GM21390 (cell line): ENCODE measurements at regions not wholly inside any gene's neighbourhood (a gene's known extent, or its start where the extent isn't known, plus 50 kb on each side); places are given as distances from the start of the nearest gene placed in this dataset.

Experiments
- ATAC-seq: cut with Tn5 transposase; IDR thresholded peaks from one replicate; pipeline ENCODE4 v1.9.1; 2021; ENCODE audit not compliant: unreplicated experiment

DNA sequence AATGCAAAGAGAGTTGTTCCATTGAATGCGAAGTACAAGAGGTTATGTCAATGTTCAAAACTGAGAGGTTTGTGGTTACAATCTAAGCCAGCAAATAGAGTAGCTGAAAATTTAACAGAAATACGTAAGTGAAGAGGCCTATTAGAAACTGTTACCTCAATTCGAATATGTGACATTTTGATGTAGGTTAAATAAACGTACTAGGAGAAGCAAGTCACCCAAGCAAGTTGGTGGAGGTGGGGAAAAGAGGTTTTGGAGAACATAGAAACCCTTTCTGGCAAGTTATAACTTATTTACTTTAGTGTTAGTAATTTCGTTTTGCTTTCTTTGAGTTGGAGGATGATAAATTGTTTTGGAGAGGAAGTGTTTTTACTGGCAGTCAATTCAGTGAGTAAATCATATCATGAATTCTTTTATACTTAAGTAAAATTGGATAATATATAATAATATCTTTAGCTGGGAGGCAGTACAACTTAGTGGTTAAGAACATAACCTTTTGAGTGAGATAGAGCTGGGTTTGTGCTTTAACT is 91.2 kb upstream of the NAALADL2 start:
- no peak for ATAC-seq

DNA sequence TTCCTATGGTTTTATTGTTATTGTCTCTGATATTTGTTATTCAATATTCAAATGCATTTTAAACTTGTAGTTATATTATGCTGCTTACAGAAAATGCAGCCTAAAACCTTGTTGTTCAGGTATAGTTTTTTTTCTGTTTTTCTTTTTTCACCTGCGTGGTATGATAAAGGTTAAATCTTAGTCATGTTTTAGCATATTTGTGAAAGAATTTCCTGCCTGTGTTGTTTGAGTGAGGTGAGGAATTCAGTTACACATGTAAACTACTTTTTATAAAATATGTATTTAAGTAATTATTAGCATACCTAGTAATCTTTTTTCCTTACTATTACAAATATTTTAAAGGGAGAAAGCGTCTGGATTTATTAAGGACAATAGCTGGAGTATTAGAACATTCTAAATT is 90.0 kb upstream of the NAALADL2 start:
- no peak for ATAC-seq

DNA sequence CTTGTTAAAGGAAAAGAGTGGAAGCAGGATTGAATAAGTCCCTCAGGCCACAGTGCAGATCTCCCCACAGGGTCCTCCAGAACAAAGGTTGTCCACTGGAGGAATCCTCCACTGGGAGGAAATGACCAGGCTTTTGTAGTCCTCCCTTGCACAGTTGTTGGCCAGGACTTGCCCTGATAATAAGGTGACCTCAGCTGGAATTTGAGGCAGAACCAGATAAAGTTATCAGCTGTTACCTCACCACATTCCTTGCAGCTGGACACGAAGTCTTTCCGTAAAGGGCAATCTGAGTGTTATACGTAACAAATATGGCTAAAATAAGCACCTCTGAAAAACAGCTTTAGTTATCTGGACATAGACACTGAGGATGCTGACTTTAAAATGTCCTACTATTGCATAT is 83.5 kb upstream of the NAALADL2 start:
- ATAC-seq = no peak

DNA sequence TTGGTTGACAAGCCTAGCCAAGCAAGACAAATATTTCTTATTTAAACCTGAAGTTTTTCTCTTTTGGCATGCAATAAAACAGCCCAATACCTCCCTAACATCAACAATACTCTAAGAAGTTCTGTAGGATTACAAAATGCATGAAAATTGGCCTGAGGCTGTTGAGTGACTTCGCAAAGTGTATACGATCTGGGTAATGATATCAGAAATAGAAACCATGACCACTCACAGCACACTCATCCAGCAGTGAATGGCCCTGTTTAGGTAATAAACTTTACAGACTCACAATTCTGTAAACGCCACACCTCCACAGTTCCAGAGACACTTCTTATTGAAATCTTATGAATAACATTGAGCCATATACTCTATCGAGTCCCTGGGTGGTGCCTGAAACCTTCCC is 83.0 kb upstream of the NAALADL2 start:
- ATAC-seq = no peak

DNA sequence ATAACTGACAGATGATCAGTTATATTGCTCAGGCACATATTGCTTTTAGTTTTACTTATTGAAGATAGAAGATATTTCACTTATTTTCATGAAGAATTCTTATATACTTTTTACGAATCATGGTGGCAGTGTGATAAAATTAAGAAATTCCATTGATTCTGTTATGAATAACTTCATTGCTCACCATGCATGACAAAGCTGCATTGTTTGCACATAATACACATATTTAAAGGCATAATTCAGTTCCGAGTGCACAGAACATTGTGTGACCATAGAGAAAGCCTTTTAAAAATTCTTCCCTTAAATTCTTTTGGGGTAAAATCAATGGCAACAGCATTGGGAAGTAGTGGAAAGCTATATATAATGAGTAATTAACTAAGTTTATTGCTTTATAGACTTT is 82.5 kb upstream of the NAALADL2 start:
- no peak for ATAC-seq

DNA sequence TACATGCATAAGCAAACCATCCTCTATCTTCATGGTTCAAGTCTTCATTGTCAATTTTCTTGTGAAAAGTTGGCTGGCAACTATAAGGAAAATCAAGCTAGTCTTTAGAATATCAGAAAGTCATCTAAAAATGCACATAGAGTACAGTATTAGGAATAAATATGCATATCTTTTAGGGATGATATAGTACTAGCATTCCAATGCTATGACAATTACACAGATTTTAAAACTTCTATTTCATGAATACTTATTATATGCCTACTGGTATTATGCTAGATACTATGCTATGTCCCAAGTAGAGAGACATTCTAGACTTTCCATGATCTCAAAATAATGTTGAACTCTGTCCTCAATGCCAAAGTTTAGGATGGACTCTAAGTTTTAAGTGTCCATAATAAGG is 81.3 kb upstream of the NAALADL2 start:
- ATAC-seq = no peak

DNA sequence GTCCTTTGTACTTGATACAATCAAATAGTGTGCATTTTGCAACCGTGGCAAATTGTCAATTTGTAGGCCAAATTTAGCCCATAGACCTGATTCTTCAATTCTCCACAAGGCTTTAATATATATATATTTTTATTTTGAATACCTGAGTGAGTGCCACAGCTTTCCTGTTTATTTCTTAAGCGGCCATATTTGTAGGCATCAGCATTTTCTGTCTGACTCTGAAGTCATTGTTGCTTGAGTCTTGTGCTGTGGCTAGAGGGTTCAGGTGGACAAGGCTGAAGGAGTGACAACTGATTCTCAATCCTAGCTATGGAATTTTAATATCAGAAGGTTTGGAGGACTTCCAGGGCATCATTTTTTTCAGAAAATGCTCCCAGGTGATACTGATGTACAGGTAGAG is 75.6 kb upstream of the NAALADL2 start:
- no peak for ATAC-seq

DNA sequence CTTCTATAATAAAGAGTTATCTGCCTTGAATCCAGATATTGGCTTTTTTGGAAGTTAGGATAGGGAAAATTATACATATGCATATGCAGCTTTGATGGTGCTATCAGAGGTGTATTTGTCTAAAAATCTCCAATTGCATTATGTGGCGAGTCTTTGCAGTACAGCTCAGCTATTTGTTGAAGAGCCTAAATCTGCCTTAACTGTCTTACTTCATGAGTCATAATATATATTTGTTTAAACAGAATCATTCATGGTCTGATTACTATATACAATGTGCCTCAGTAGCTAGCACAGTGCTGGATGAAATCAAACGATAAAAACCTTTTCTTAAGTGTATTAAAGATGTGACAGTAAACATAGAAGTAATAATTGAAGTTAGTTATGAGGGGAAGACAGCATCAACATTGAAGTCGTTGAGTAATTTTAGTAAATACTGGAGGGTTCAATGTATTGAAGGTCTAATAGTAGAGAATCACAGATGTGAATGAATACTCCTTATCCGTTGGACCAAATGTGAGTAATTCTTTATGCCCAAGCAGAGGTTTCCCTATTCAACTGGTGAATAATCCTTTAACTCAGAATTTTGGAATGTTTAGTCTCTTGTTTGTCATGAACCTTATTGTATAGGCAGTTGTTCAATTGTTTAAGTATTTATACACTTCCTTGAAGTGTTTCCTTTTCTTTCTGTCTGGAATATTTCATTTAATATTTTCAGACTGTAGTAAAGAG is 74.8 kb upstream of the NAALADL2 start:
- no peak for ATAC-seq

DNA sequence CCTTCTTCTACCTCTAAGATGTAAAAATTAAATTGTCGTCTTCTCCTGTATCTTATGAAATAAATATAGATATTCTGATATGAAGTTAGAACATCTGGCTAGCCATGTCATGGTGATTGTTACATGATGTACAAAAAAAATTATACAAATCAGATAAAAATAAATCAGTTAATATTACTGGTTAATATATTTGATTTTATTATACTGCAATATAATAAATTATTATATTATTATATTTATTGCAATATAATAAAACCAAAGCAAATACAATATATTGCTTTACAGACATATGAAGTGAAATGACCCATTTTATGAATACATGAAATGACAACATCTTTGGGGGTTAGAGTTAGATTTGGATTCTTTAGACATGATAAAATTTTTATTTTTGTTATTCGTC is 72.3 kb upstream of the NAALADL2 start:
- no peak for ATAC-seq

DNA sequence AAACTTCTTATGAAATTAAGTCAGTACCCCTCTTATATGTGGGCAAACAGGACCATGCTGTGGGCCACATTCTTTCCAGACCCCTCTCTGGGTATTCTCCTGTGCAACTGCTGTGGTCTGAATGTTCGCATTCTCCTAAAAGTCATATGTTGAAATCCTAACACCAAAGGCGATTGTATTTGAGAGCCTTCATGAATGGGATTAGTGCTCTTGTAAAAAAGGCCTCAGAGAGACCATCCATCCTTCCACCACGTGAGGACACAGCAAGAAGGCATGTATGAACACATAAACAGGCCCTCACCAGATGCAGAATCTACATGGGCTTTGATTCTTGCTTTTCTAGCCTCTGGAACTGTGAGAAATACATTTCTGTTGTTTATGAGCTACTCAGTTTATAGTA is 68.0 kb upstream of the NAALADL2 start:
- no peak for ATAC-seq

DNA sequence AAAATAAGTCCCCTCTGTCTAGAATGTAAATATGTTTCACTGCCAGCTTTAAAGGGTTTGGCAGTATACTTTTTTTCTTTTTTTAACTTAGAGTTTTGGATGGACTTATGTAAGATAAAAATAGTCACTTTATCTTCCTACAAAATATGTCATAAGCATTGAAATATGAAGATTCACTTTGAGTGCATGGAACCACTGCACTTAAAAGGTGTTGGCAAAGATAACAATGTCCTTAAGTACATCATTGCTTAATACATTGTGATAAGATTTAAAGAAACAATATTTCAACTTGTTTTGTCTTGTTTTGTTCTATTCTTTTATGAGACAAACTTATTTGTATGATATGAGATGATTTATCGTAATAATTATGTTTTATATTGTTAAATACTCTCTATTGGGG is 66.3 kb upstream of the NAALADL2 start:
- no peak for ATAC-seq
